Fibroblast of lung (primary cell): ENCODE measurements at regions not wholly inside any gene's neighbourhood (a gene's known extent, or its start where the extent isn't known, plus 50 kb on each side); places are given as distances from the start of the nearest gene placed in this dataset.

Experiments
- CTCF ChIP-seq, 2 donors: IDR thresholded peaks in 1 of 2; conservative IDR thresholded peaks in 1 of 2; 1 replicate in 1 of 2; 2 replicates in 1 of 2; pipeline ENCODE4 v1.5.1; 2011 to 2012; ENCODE audit warnings: low read length in 2 of 2, control low read depth in 1 of 2, inconsistent platforms in 1 of 2, low read depth in 1 of 2, mild to moderate bottlenecking in 1 of 2
- EZH2 ChIP-seq: IDR thresholded peaks from 2 replicates; pipeline ENCODE4 v1.5.1; 2012; ENCODE audit warnings: low read length, control low read depth, mild to moderate bottlenecking; ENCODE audit errors: missing control alignments

DNA sequence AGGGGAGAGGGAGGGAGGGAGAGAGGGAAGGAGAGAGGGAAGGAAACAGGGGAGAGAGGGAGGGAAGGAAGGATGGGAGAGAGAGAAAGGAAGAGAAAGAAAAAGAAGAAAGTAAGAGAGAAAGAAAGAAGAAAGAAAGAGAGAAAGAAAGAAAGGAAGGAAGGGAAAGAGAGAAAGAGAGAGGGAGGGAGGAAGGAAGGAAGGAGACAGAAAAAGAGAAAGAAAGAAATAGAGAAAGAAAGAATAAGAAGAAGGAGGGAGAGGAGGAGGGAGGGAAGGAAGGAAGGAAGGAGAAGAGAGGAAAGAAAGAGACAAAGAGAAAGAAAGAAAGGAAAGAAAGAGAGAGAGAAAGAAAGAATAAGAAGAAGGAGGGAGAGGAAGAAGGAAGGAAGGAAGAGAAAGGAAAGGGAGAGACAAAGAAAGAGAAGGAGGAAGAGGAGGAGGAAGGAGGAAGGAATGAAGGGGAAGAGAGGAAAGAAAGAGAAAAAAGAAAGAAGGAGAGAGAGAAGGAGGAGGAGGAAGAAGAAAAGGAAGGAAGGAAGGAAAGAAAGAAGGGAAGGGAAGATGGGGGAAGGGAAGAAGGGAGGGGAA is 189.6 kb downstream of the PARM1 start:
- no peak for TF ChIP-seq CTCF (conservative IDR thresholded peaks at IDR 0.05 in 1 of 2, IDR thresholded peaks at IDR 0.05 in 1 of 2; ENCODE audit: low read depth in 1 of 2, low read length in 2 of 2)
- TF ChIP-seq EZH2, result no peak
